Activated T-helper 1 cell treated with anti-CD3 and anti-CD28 coated beads, Interleukin-12 subunit alpha, Interleukin-12 subunit beta, Interleukin-2, Interleukin-4 antibody, amounts not matched to agents 30 ng/mL and 10 ng/mL and 1 ng/mL, durations not matched to agents 14 hours and 24 hours and 36 hours (primary cell): ENCODE measurements at regions not wholly inside any gene's neighbourhood (a gene's known extent, or its start where the extent isn't known, plus 50 kb on each side); places are given as distances from the start of the nearest gene placed in this dataset.

Experiments used
- DNase-seq: peaks from one replicate; pipeline ENCODE4 v3.0.0; 2021; ENCODE audit warnings: low spot score
- H3K27ac Mint-ChIP-seq: one replicate; pipeline ENCODE4 v1.8.0; 2021; ENCODE audit warnings: mild to moderate bottlenecking, mixed read lengths
- H3K27me3 Mint-ChIP-seq: one replicate; pipeline ENCODE4 v1.8.0; 2022; ENCODE audit warnings: mild to moderate bottlenecking, moderate library complexity, mixed read lengths; ENCODE audit not compliant: insufficient read depth
- H3K36me3 Mint-ChIP-seq: one replicate; pipeline ENCODE4 v1.8.0; 2021; ENCODE audit warnings: low read depth, mixed read lengths
- H3K4me1 Mint-ChIP-seq: one replicate; pipeline ENCODE4 v1.8.0; 2021; ENCODE audit warnings: low read depth, mixed read lengths
- H3K4me3 Mint-ChIP-seq: one replicate; pipeline ENCODE4 v1.8.0; 2021; ENCODE audit warnings: mild to moderate bottlenecking, moderate library complexity, mixed read lengths
- H3K9me3 Mint-ChIP-seq: one replicate; pipeline ENCODE4 v1.8.0; 2021; ENCODE audit warnings: mixed read lengths
- intact Hi-C: fragments of 100-400 bp; cut with micrococcal nuclease; formaldehyde crosslinking; loops from one replicate; pipeline ENCODE4 v1.15.1; 2024

GRCh38 chr20:50306478-50307423 lies 116.1 kb downstream of the CEBPB start:
- no peaks in the 10 kb centered on the region for H3K36me3 Mint-ChIP-seq
- H3K4me1 Mint-ChIP-seq: peaks cover 5% of the 10 kb centered on the region
- no peak for DNase-seq
- no peaks in the 10 kb centered on the region for H3K9me3 Mint-ChIP-seq
- peaks cover 4% of the 10 kb centered on the region for H3K27me3 Mint-ChIP-seq
- H3K4me3 Mint-ChIP-seq: no peak overlapping the region
- H3K27ac Mint-ChIP-seq: no peak overlapping the region
- intact Hi-C loops: no loop called here

- Mint-ChIP-seq H3K36me3 (no peaks in the 10 kb centered on the region), H3K4me1 (peaks cover 5% of the 10 kb centered on the region), H3K27ac (no peak overlapping the region), H3K27me3 (peaks cover 9% of the 10 kb centered on the region), H3K9me3 (no peaks in the 10 kb centered on the region), H3K4me3 (no peak overlapping the region)
- DNase-seq: no peak
- intact Hi-C loops: no loop called here
Measured at GRCh38 chr20:50308166-50308512, 117.5 kb downstream of the CEBPB start.

GRCh38 chr20:50308513-50309279 lies 118.1 kb downstream of the CEBPB start:
- Mint-ChIP-seq H3K9me3 (no peaks in the 10 kb centered on the region), H3K4me3 (no peak overlapping the region), H3K27me3 (peaks cover 13% of the 10 kb centered on the region), H3K4me1 (peaks cover 5% of the 10 kb centered on the region), H3K27ac (no peak overlapping the region), H3K36me3 (no peaks in the 10 kb centered on the region)
- no peak for DNase-seq
- intact Hi-C loops: no loop called here

- Mint-ChIP-seq H3K27ac (no peak overlapping the region), H3K4me1 (peaks cover 5% of the 10 kb centered on the region)
Measured at GRCh38 chr20:50309280-50309763, 118.7 kb downstream of the CEBPB start.

GRCh38 chr20:50309764-50310672 lies 119.4 kb downstream of the CEBPB start:
- Mint-ChIP-seq H3K4me3 (no peak overlapping the region), H3K27ac (no peak overlapping the region), H3K36me3 (no peaks in the 10 kb centered on the region), H3K9me3 (no peaks in the 10 kb centered on the region), H3K27me3 (peaks cover 22% of the 10 kb centered on the region), H3K4me1 (peaks cover 5% of the 10 kb centered on the region)
- intact Hi-C loops: no loop called here
- DNase-seq: no peak

More at GRCh38 chr20:50309280-50309763, 118.7 kb downstream of the CEBPB start:
- intact Hi-C loops: no loop called here
- DNase-seq: no peak
- Mint-ChIP-seq H3K27me3 (peaks cover 15% of the 10 kb centered on the region), H3K4me3 (no peak overlapping the region), H3K9me3 (no peaks in the 10 kb centered on the region), H3K36me3 (no peaks in the 10 kb centered on the region)

- Mint-ChIP-seq H3K4me3 (no peak overlapping the region), H3K27ac (no peak overlapping the region), H3K4me1 (peaks cover 5% of the 10 kb centered on the region), H3K9me3 (no peaks in the 10 kb centered on the region), H3K36me3 (no peaks in the 10 kb centered on the region), H3K27me3 (peaks cover 25% of the 10 kb centered on the region)
- DNase-seq: no peak
- intact Hi-C loops: no loop called here
Measured at GRCh38 chr20:50310673-50311051, 120.0 kb downstream of the CEBPB start.

- Mint-ChIP-seq H3K9me3 (no peaks in the 10 kb centered on the region), H3K27me3 (peaks cover 27% of the 10 kb centered on the region), H3K27ac (no peak overlapping the region), H3K4me3 (no peak overlapping the region), H3K4me1 (peaks cover 5% of the 10 kb centered on the region), H3K36me3 (peaks cover 2% of the 10 kb centered on the region)
- DNase-seq: no peak
- intact Hi-C loops: no loop called here
Measured at GRCh38 chr20:50311308-50312001, 120.8 kb downstream of the CEBPB start.

- peaks cover 5% of the 10 kb centered on the region for H3K4me1 Mint-ChIP-seq
- peaks cover 27% of the 10 kb centered on the region for H3K27me3 Mint-ChIP-seq
- no peak overlapping the region for H3K27ac Mint-ChIP-seq
Measured at GRCh38 chr20:50312002-50312681, 121.5 kb downstream of the CEBPB start.

GRCh38 chr20:50312682-50313521 lies 122.3 kb downstream of the CEBPB start:
- intact Hi-C loops: no loop called here
- Mint-ChIP-seq H3K9me3 (no peaks in the 10 kb centered on the region), H3K27ac (no peak overlapping the region), H3K4me1 (peaks cover 5% of the 10 kb centered on the region), H3K27me3 (peaks cover 25% of the 10 kb centered on the region), H3K36me3 (peaks cover 2% of the 10 kb centered on the region), H3K4me3 (no peak overlapping the region)
- no peak for DNase-seq

More at GRCh38 chr20:50312002-50312681, 121.5 kb downstream of the CEBPB start:
- H3K4me3 Mint-ChIP-seq: no peak overlapping the region
- peaks cover 2% of the 10 kb centered on the region for H3K36me3 Mint-ChIP-seq
- intact Hi-C loops: no loop called here
- DNase-seq: no peak
- no peaks in the 10 kb centered on the region for H3K9me3 Mint-ChIP-seq

- no peak overlapping the region for H3K4me3 Mint-ChIP-seq
- peaks cover 9% of the 10 kb centered on the region for H3K4me1 Mint-ChIP-seq
- DNase-seq: no peak
- H3K36me3 Mint-ChIP-seq: peaks cover 2% of the 10 kb centered on the region
- intact Hi-C loops: no loop called here
- no peak overlapping the region for H3K27ac Mint-ChIP-seq
- peaks cover 27% of the 10 kb centered on the region for H3K27me3 Mint-ChIP-seq
- H3K9me3 Mint-ChIP-seq: no peaks in the 10 kb centered on the region
Measured at GRCh38 chr20:50313522-50313820, 122.8 kb downstream of the CEBPB start.
